ENCODE measurements at regions not wholly inside any gene's neighbourhood (a gene's known extent, or its start where the extent isn't known, plus 50 kb on each side); places are given as distances from the start of the nearest gene placed in this dataset.

DNA sequence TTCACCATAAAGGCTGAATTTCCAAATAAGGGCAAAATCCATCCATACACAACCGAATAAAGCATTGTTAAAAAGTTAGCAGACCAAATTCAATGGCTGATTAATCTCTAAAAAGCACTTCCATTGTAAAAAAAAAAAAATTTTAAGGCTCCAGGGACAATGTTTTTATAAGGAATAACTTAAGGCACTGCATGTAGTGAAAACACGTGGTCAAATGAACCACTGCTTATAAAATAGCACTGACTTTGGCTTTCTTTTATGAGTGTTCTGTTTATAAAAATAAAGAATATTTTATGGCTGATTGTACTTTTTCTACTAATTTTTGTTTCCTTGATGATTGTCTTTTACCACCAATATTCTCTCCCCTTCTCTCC, 409.3 kb upstream of the KCNH7 start:
- no peak for ATAC-seq (ENCODE audit: low read depth)
- no peaks in the 10 kb centered on the region for H3K27me3 Mint-ChIP-seq
- POLR2A ChIA-PET = no interaction called here
- H3K27ac Mint-ChIP-seq = no peak overlapping the region
- intact Hi-C loops (cut with micrococcal nuclease) = no loop called here
- H3K36me3 Mint-ChIP-seq (ENCODE audit: low read depth) = no peaks in the 10 kb centered on the region
- no peak overlapping the region for H3K4me3 Mint-ChIP-seq
- peaks cover 2% of the 10 kb centered on the region for H3K9me3 Mint-ChIP-seq
- DNase-seq = no peak
- CTCF ChIA-PET = no interaction called here
- no peaks in the 10 kb centered on the region for H3K4me1 Mint-ChIP-seq
- TF ChIP-seq, protein P1, sequence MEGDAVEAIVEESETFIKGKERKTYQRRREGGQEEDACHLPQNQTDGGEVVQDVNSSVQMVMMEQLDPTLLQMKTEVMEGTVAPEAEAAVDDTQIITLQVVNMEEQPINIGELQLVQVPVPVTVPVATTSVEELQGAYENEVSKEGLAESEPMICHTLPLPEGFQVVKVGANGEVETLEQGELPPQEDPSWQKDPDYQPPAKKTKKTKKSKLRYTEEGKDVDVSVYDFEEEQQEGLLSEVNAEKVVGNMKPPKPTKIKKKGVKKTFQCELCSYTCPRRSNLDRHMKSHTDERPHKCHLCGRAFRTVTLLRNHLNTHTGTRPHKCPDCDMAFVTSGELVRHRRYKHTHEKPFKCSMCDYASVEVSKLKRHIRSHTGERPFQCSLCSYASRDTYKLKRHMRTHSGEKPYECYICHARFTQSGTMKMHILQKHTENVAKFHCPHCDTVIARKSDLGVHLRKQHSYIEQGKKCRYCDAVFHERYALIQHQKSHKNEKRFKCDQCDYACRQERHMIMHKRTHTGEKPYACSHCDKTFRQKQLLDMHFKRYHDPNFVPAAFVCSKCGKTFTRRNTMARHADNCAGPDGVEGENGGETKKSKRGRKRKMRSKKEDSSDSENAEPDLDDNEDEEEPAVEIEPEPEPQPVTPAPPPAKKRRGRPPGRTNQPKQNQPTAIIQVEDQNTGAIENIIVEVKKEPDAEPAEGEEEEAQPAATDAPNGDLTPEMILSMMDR (IDR thresholded peaks at IDR 0.05) = no peak

DNA sequence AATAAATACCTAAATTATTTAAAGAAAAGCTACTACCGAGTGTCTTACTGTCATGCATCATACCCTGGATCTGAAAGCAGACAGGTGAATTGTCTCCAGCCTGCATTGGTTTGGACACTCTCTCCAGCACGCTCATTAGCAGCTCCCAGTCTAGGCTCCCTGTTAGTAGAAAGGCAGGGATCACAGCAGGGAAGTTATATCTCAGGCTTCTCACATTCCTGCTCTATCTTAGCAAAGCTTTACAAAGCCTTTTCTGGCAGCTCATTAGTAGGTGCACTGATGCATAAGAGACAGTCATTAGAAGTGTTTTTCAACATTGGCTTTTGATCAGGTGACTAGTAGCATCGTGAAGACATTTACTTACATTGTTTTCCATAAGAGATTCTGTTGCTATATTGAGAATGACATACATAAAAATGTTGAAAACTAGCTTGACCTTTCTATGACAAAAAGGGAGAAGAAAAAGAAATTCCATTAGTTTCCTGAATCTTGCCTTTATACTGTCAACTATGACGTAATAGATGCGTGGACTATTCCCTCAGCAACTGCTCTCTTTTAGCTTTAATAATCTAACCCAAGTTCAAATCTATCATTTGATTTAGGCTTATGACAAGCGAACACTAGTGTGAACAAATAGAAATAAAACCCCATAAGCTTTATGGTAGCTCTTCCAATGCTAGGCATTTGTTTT, 408.7 kb upstream of the KCNH7 start:
- Mint-ChIP-seq H3K4me1 (no peaks in the 10 kb centered on the region), H3K9me3 (peaks cover 2% of the 10 kb centered on the region), H3K4me3 (no peak overlapping the region), H3K36me3 (ENCODE audit: low read depth) (no peaks in the 10 kb centered on the region), H3K27me3 (no peaks in the 10 kb centered on the region), H3K27ac (no peak overlapping the region)
- DNase-seq (no peak), ATAC-seq (ENCODE audit: low read depth) (no peak)
- CTCF ChIA-PET = no interaction called here
- POLR2A ChIA-PET = no interaction called here
- intact Hi-C loops (cut with micrococcal nuclease) = no loop called here
- TF ChIP-seq, protein P1 (IDR thresholded peaks at IDR 0.05) = no peak

DNA sequence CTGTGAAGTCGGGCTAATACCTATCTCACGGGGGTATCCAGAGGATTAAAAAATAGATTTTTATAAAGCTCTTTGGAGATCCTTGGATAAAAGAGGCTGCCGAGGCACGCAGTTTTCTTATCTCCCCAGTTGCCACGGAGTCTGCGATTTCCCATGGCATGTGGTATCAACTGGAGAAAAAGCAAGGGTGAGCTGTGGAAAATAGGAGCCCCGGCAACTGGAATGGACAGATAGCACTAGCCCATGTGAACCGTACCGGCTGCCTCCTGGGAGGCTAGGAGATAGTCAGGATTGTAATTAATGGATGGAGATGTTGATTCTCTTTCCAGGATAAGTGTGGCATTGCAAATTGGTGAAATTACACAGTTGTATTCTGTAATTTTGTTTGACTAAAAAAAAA, 407.6 kb upstream of the KCNH7 start:
- H3K27ac Mint-ChIP-seq = no peak overlapping the region
- no peaks in the 10 kb centered on the region for H3K4me1 Mint-ChIP-seq
- POLR2A ChIA-PET = no interaction called here
- CTCF ChIA-PET = no interaction called here
- H3K36me3 Mint-ChIP-seq (ENCODE audit: low read depth) = no peaks in the 10 kb centered on the region
- TF ChIP-seq, protein P1 (IDR thresholded peaks at IDR 0.05) = no peak
- ATAC-seq (ENCODE audit: low read depth) (no peak), DNase-seq (no peak)
- H3K4me3 Mint-ChIP-seq = no peak overlapping the region
- intact Hi-C loops (cut with micrococcal nuclease) = no loop called here
- H3K27me3 Mint-ChIP-seq = no peaks in the 10 kb centered on the region
- H3K9me3 Mint-ChIP-seq = peaks cover 5% of the 10 kb centered on the region

DNA sequence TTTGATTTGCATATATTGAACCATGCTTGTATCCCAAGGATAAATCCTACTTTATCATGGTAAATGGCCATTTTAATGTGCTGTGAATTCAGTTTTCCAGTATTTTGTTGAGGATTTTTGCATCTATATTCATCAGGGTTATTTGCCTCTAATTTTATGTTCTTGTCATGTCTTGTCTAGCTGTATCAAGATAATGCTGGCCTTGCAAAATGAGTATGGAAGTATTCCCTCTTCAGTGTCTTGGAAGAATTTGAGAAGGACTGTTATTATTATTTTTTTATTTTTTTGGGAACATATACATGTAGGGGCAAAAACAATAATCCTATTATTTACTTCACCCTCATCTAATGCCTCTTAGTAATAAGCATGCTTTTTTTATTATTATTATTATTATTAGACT, 398.0 kb upstream of the KCNH7 start:
- TF ChIP-seq, protein P1 (IDR thresholded peaks at IDR 0.05) = no peak
- DNase-seq (no peak), ATAC-seq (ENCODE audit: low read depth) (no peak)
- Mint-ChIP-seq H3K9me3 (peaks cover 21% of the 10 kb centered on the region), H3K4me1 (no peaks in the 10 kb centered on the region), H3K36me3 (ENCODE audit: low read depth) (no peaks in the 10 kb centered on the region), H3K4me3 (no peak overlapping the region), H3K27me3 (no peaks in the 10 kb centered on the region), H3K27ac (no peak overlapping the region)
- intact Hi-C loops (cut with micrococcal nuclease) = no loop called here
- ChIA-PET POLR2A (no interaction called here), CTCF (no interaction called here)

DNA sequence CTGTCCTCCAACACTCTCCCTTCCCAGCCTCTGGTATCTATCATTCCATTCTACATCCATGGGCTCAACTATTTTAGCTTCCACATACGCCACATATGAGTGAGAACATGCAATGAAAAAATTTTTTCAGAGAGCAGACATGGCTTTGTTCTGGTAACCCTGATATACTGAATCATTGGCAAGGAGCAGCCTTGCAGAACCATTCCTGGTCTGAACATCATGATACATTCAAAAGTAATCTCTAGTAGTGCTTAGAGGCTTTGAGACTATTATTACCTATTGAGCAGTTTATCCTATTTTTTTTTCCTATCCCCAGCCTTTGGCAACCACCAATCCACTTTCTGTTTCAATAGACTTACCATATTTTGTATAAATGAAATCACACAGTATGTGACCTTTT, 393.1 kb upstream of the KCNH7 start:
- Mint-ChIP-seq H3K4me3 (no peak overlapping the region), H3K27ac (no peak overlapping the region), H3K36me3 (ENCODE audit: low read depth) (no peaks in the 10 kb centered on the region), H3K4me1 (no peaks in the 10 kb centered on the region), H3K27me3 (no peaks in the 10 kb centered on the region), H3K9me3 (no peaks in the 10 kb centered on the region)
- no peak for DNase-seq
- POLR2A ChIA-PET = no interaction called here
- ATAC-seq (ENCODE audit: low read depth) = no peak
- CTCF ChIA-PET = no interaction called here
- intact Hi-C loops (cut with micrococcal nuclease) = no loop called here
- TF ChIP-seq, protein P1 (IDR thresholded peaks at IDR 0.05) = no peak

All from activated B cell treated with CpG ODN at 0.5 μM for 24 hours (primary cell).